Activated naive CD4-positive, alpha-beta T cell treated with anti-CD3 and anti-CD28 coated beads for 36 hours (primary cell): ENCODE measurements at regions not wholly inside any gene's neighbourhood (a gene's known extent, or its start where the extent isn't known, plus 50 kb on each side); places are given as distances from the start of the nearest gene placed in this dataset.
A peak's percentile ranks its signal among the peaks of the same experiment; 100 is the strongest.

Source experiments
- CTCF ChIA-PET: fragments of 350-600 bp; sonication (Branson Sonifier 250); formaldehyde crosslinking; loops from one replicate; lab custom pipeline; 2021; ENCODE audit warnings: antibody characterized with exemption; lab: Charles Lee
- DNase-seq: peaks from one replicate; pipeline ENCODE4 v3.0.0-alpha.2; 2020
- H3K27ac Mint-ChIP-seq: one replicate; pipeline ENCODE4 v1.8.0; 2021; ENCODE audit warnings: mild to moderate bottlenecking, mixed read lengths
- H3K27me3 Mint-ChIP-seq: one replicate; pipeline ENCODE4 v1.8.0; 2021; ENCODE audit warnings: low read depth, mixed read lengths
- H3K36me3 Mint-ChIP-seq: one replicate; pipeline ENCODE4 v1.8.0; 2021; ENCODE audit warnings: low read depth, mixed read lengths
- H3K4me1 Mint-ChIP-seq: one replicate; pipeline ENCODE4 v1.8.0; 2021; ENCODE audit warnings: low read depth, mixed read lengths
- H3K4me3 Mint-ChIP-seq: one replicate; pipeline ENCODE4 v1.8.0; 2021; ENCODE audit warnings: mild to moderate bottlenecking, moderate library complexity, mixed read lengths
- H3K9me3 Mint-ChIP-seq: one replicate; pipeline ENCODE4 v1.8.0; 2021; ENCODE audit warnings: mixed read lengths
- intact Hi-C: fragments of 100-400 bp; cut with micrococcal nuclease; formaldehyde crosslinking; loops from one replicate; pipeline ENCODE4 v1.15.1; 2023

- no peak for DNase-seq
- peak overlapping the region; percentile 34 for H3K4me3 Mint-ChIP-seq
- intact Hi-C loops = loop anchor here (5.0 to 10.0 kb wide), 3 partner anchors 458 to 1530 kb away; partner anchors contain the start of genes COX7C and MEF2C
Measured at GRCh38 chr5:88144219-88145001, 124.2 kb downstream of the TMEM161B start.

GRCh38 chr5:88143693-88144218 is 124.9 kb downstream of the TMEM161B start:
- no peaks in the 10 kb centered on the region for H3K36me3 Mint-ChIP-seq
- no peaks in the 10 kb centered on the region for H3K9me3 Mint-ChIP-seq
- H3K4me3 Mint-ChIP-seq = peak overlapping the region; percentile 34
- H3K27me3 Mint-ChIP-seq = peaks cover 41% of the 10 kb centered on the region
- H3K4me1 Mint-ChIP-seq = peaks cover 9% of the 10 kb centered on the region
- CTCF ChIA-PET = interaction anchor here (0.6 kb wide), 1 partner anchor 68 kb away, joined by 4 read pairs; no protein-coding TSS in a partner anchor
- intact Hi-C loops = loop anchor here (2.0 to 10.0 kb wide), 4 partner anchors 363 to 1529 kb away; partner anchors contain the start of genes COX7C and MEF2C
- DNase-seq = no peak
- H3K27ac Mint-ChIP-seq = no peak overlapping the region

More at GRCh38 chr5:88144219-88145001, 124.2 kb downstream of the TMEM161B start:
- Mint-ChIP-seq H3K27me3 (peaks cover 37% of the 10 kb centered on the region), H3K4me1 (peaks cover 9% of the 10 kb centered on the region), H3K27ac (no peak overlapping the region), H3K9me3 (no peaks in the 10 kb centered on the region), H3K36me3 (no peaks in the 10 kb centered on the region)
- CTCF ChIA-PET = interaction anchor here (1.4 kb wide), 1 partner anchor 516 kb away, joined by 3 read pairs; no protein-coding TSS in a partner anchor

- DNase-seq = no peak
- CTCF ChIA-PET = interaction anchor here (0.6 kb wide), 1 partner anchor 69 kb away, joined by 4 read pairs; no protein-coding TSS in a partner anchor
- Mint-ChIP-seq H3K4me1 (peaks cover 9% of the 10 kb centered on the region), H3K9me3 (no peaks in the 10 kb centered on the region), H3K4me3 (no peak overlapping the region), H3K27me3 (peaks cover 44% of the 10 kb centered on the region), H3K36me3 (no peaks in the 10 kb centered on the region), H3K27ac (no peak overlapping the region)
- intact Hi-C loops = loop anchor here (2.0 to 10.0 kb wide), 4 partner anchors 362 to 1528 kb away; partner anchors contain the start of genes COX7C and MEF2C
Measured at GRCh38 chr5:88142886-88143692, 125.6 kb downstream of the TMEM161B start.

GRCh38 chr5:88142636-88142885 is 126.1 kb downstream of the TMEM161B start:
- no peak for DNase-seq
- Mint-ChIP-seq H3K4me3 (no peak overlapping the region), H3K27ac (no peak overlapping the region), H3K9me3 (no peaks in the 10 kb centered on the region), H3K27me3 (peaks cover 44% of the 10 kb centered on the region), H3K4me1 (peaks cover 9% of the 10 kb centered on the region), H3K36me3 (no peaks in the 10 kb centered on the region)
- CTCF ChIA-PET = no interaction called here
- intact Hi-C loops = loop anchor here (2.0 to 10.0 kb wide), 4 partner anchors 362 to 1528 kb away; partner anchors contain the start of genes COX7C and MEF2C

- peaks cover 43% of the 10 kb centered on the region for H3K27me3 Mint-ChIP-seq
- H3K27ac Mint-ChIP-seq = no peak overlapping the region
- H3K9me3 Mint-ChIP-seq = no peaks in the 10 kb centered on the region
- H3K36me3 Mint-ChIP-seq = no peaks in the 10 kb centered on the region
- CTCF ChIA-PET = no interaction called here
- no peak overlapping the region for H3K4me3 Mint-ChIP-seq
- DNase-seq = peak; percentile 93
- H3K4me1 Mint-ChIP-seq = peaks cover 9% of the 10 kb centered on the region
- intact Hi-C loops = loop anchor here (1.0 to 10.0 kb wide), 10 partner anchors 50 to 1526 kb away; partner anchors contain the start of genes CCNH, COX7C, MEF2C and TMEM161B
Measured at GRCh38 chr5:88140856-88141752, 127.5 kb downstream of the TMEM161B start.

- H3K9me3 Mint-ChIP-seq = no peaks in the 10 kb centered on the region
- peaks cover 38% of the 10 kb centered on the region for H3K27me3 Mint-ChIP-seq
- peaks cover 4% of the 10 kb centered on the region for H3K4me1 Mint-ChIP-seq
- no peak for DNase-seq
- intact Hi-C loops = loop anchor here (2.0 to 10.0 kb wide), 7 partner anchors 50 to 1526 kb away; partner anchors contain the start of genes CCNH, COX7C and MEF2C
- CTCF ChIA-PET = no interaction called here
- no peaks in the 10 kb centered on the region for H3K36me3 Mint-ChIP-seq
- H3K4me3 Mint-ChIP-seq = no peak overlapping the region
- H3K27ac Mint-ChIP-seq = no peak overlapping the region
Measured at GRCh38 chr5:88140396-88140855, 128.2 kb downstream of the TMEM161B start.

GRCh38 chr5:88130211-88130815 is 138.3 kb downstream of the TMEM161B start:
- Mint-ChIP-seq H3K36me3 (no peaks in the 10 kb centered on the region), H3K27ac (no peak overlapping the region), H3K27me3 (peaks cover 22% of the 10 kb centered on the region), H3K9me3 (no peaks in the 10 kb centered on the region), H3K4me3 (no peak overlapping the region), H3K4me1 (no peaks in the 10 kb centered on the region)
- intact Hi-C loops = no loop called here
- CTCF ChIA-PET = no interaction called here
- no peak for DNase-seq

GRCh38 chr5:88128813-88129212 is 139.8 kb downstream of the TMEM161B start:
- CTCF ChIA-PET = no interaction called here
- no peak for DNase-seq
- H3K4me1 Mint-ChIP-seq = no peaks in the 10 kb centered on the region
- intact Hi-C loops = no loop called here
- H3K9me3 Mint-ChIP-seq = peaks cover 10% of the 10 kb centered on the region
- peaks cover 17% of the 10 kb centered on the region for H3K27me3 Mint-ChIP-seq
- H3K4me3 Mint-ChIP-seq = no peak overlapping the region
- no peaks in the 10 kb centered on the region for H3K36me3 Mint-ChIP-seq
- H3K27ac Mint-ChIP-seq = no peak overlapping the region

- CTCF ChIA-PET = interaction anchor here (0.6 kb wide), 1 partner anchor 19 kb away, joined by 5 read pairs; no protein-coding TSS in a partner anchor
- intact Hi-C loops = no loop called here
- H3K9me3 Mint-ChIP-seq = peaks cover 4% of the 10 kb centered on the region
- H3K27ac Mint-ChIP-seq = no peak overlapping the region
- H3K36me3 Mint-ChIP-seq = no peaks in the 10 kb centered on the region
- no peak overlapping the region for H3K4me3 Mint-ChIP-seq
- no peak for DNase-seq
- H3K4me1 Mint-ChIP-seq = no peaks in the 10 kb centered on the region
- peaks cover 33% of the 10 kb centered on the region for H3K27me3 Mint-ChIP-seq
Measured at GRCh38 chr5:88119535-88120125, 149.0 kb downstream of the TMEM161B start.

GRCh38 chr5:88118179-88118578 is 150.5 kb downstream of the TMEM161B start:
- Mint-ChIP-seq H3K9me3 (no peaks in the 10 kb centered on the region), H3K27ac (no peak overlapping the region), H3K36me3 (no peaks in the 10 kb centered on the region), H3K4me3 (no peak overlapping the region), H3K4me1 (no peaks in the 10 kb centered on the region), H3K27me3 (peaks cover 35% of the 10 kb centered on the region)
- intact Hi-C loops = no loop called here
- no peak for DNase-seq
- CTCF ChIA-PET = no interaction called here

GRCh38 chr5:88117546-88117945 is 151.1 kb downstream of the TMEM161B start:
- no peak for DNase-seq
- Mint-ChIP-seq H3K4me1 (no peaks in the 10 kb centered on the region), H3K4me3 (no peak overlapping the region), H3K27me3 (peaks cover 33% of the 10 kb centered on the region), H3K36me3 (no peaks in the 10 kb centered on the region), H3K27ac (no peak overlapping the region), H3K9me3 (no peaks in the 10 kb centered on the region)
- CTCF ChIA-PET = no interaction called here
- intact Hi-C loops = no loop called here
